CD4-positive, alpha-beta T cell (primary cell): ENCODE measurements at regions not wholly inside any gene's neighbourhood (a gene's known extent, or its start where the extent isn't known, plus 50 kb on each side); places are given as distances from the start of the nearest gene placed in this dataset.

Experiments used
- ATAC-seq: fragments of 200-7000 bp; cut with Tn5 transposase; one replicate; pipeline ENCODE4 v1.10.0; 2022; ENCODE audit warnings: mild to moderate bottlenecking; ENCODE audit not compliant: poor library complexity
- CTCF ChIA-PET: fragments of 350-600 bp; sonication (Branson Sonifier 250); formaldehyde crosslinking; loops from one replicate; lab custom pipeline; 2021; ENCODE audit warnings: antibody characterized with exemption, inconsistent platforms; lab: Charles Lee
- POLR2A ChIA-PET: fragments of 350-600 bp; sonication (Branson Sonifier 250); formaldehyde crosslinking; loops from one replicate; lab custom pipeline; 2021; ENCODE audit warnings: antibody characterized with exemption, inconsistent platforms; lab: Charles Lee
- DNase-seq, 14 experiments: peaks; one replicate each; pipeline ENCODE4 v3.0.0-alpha.2; 2013 to 2020; ENCODE audit warnings: mixed read lengths in 2 of 14
- H3K27ac ChIP-seq, 2 donors: one replicate each; pipeline versions ENCODE4 v1.5.1 to v1.7.0; 2013; ENCODE audit warnings: low read length in 2 of 2, low read depth in 1 of 2, mild to moderate bottlenecking in 1 of 2
- H3K27me3 ChIP-seq, 2 experiments: 1 replicate in 1 of 2; 2 replicates in 1 of 2; pipeline versions ENCODE4 v1.6.1 to v1.7.0; 2013; ENCODE audit warnings: low read length in 2 of 2, control low read depth in 1 of 2, mild to moderate bottlenecking in 1 of 2, moderate library complexity in 1 of 2; ENCODE audit not compliant: insufficient read depth in 2 of 2, control insufficient read depth in 1 of 2
- H3K36me3 ChIP-seq: one replicate; pipeline ENCODE4 v1.6.1; 2013; ENCODE audit warnings: low read length, control low read depth; ENCODE audit not compliant: insufficient read depth
- H3K4me1 ChIP-seq: one replicate; pipeline ENCODE4 v1.6.1; 2013; ENCODE audit warnings: low read length, control low read depth; ENCODE audit not compliant: insufficient read depth
- H3K4me3 ChIP-seq: one replicate; pipeline ENCODE4 v1.5.1; 2013; ENCODE audit warnings: mild to moderate bottlenecking, low read length, moderate library complexity
- H3K9me3 ChIP-seq, 2 experiments: 1 replicate in 1 of 2; 2 replicates in 1 of 2; pipeline versions ENCODE4 v1.6.1 to v1.7.0; 2013; ENCODE audit warnings: low read length in 2 of 2, mild to moderate bottlenecking in 2 of 2, control low read depth in 1 of 2, moderate library complexity in 1 of 2; ENCODE audit not compliant: control insufficient read depth in 1 of 2, insufficient read depth in 1 of 2
- H3K27ac Mint-ChIP-seq: one replicate; pipeline ENCODE4 v1.8.0; 2020; ENCODE audit warnings: mixed read lengths
- H3K27me3 Mint-ChIP-seq: one replicate; pipeline ENCODE4 v1.8.0; 2021; ENCODE audit warnings: mixed read lengths
- H3K36me3 Mint-ChIP-seq: one replicate; pipeline ENCODE4 v1.8.0; 2021; ENCODE audit warnings: low read depth, mixed read lengths
- H3K4me1 Mint-ChIP-seq: one replicate; pipeline ENCODE4 v1.8.0; 2021; ENCODE audit warnings: low read depth, mixed read lengths
- H3K4me3 Mint-ChIP-seq: one replicate; pipeline ENCODE4 v1.8.0; 2020; ENCODE audit warnings: mild to moderate bottlenecking, mixed read lengths
- H3K9me3 Mint-ChIP-seq: one replicate; pipeline ENCODE4 v1.8.0; 2020; ENCODE audit warnings: mixed read lengths
- CTCF ChIP-seq: fragments of 200-600 bp; IDR thresholded peaks from one replicate; pipeline ENCODE4 v1.8.0; 2022; ENCODE audit warnings: antibody characterized with exemption, mild to moderate bottlenecking
- intact Hi-C, 2 experiments: fragments of 100-400 bp; cut with DNase I in 1 of 2; cut with micrococcal nuclease in 1 of 2; formaldehyde crosslinking; loops; one replicate each; pipeline versions ENCODE4 v1.15.1 to v1.9.0; 2023 to 2025; cut with DNase I, micrococcal nuclease

GRCh38 chr7:3239291-3239691 lies 61.8 kb upstream of the SDK1 start:
- intact Hi-C loops: no loop called here
- H3K27ac Mint-ChIP-seq: no peak overlapping the region

GRCh38 chr7:3240826-3241430 lies 60.1 kb upstream of the SDK1 start:
- H3K27ac Mint-ChIP-seq: no peak overlapping the region
- no peak overlapping the region for H3K4me3 Mint-ChIP-seq
- DNase-seq (no peak), ATAC-seq (no peak)
- Histone ChIP-seq H3K9me3 (peaks cover under 1 to 8% of the 10 kb centered on the region in 2 experiments), H3K27ac (no peak overlapping the region), H3K27me3 (peaks cover 0 to 3% of the 10 kb centered on the region in 2 experiments), H3K4me3 (no peak overlapping the region), H3K4me1 (no peaks in the 10 kb centered on the region), H3K36me3 (no peaks in the 10 kb centered on the region)
- intact Hi-C loops: no loop called here
- H3K9me3 Mint-ChIP-seq: no peaks in the 10 kb centered on the region
- TF ChIP-seq CTCF: no peak
- peaks cover 4% of the 10 kb centered on the region for H3K27me3 Mint-ChIP-seq
- H3K36me3 Mint-ChIP-seq: no peaks in the 10 kb centered on the region
- H3K4me1 Mint-ChIP-seq: no peaks in the 10 kb centered on the region
- CTCF ChIA-PET: interaction anchor here (0.7 kb wide), 1 partner anchor 44 kb away, joined by 4 read pairs; no protein-coding TSS in a partner anchor
- POLR2A ChIA-PET: no interaction called here

More at GRCh38 chr7:3239291-3239691, 61.8 kb upstream of the SDK1 start:
- H3K4me3 ChIP-seq: no peak overlapping the region
- peaks cover 0 to 3% of the 10 kb centered on the region in 2 experiments for H3K27me3 ChIP-seq
- H3K36me3 ChIP-seq: no peaks in the 10 kb centered on the region
- peaks cover 7% of the 10 kb centered on the region for H3K9me3 Mint-ChIP-seq
- no peak for ATAC-seq
- H3K27me3 Mint-ChIP-seq: peaks cover 4% of the 10 kb centered on the region
- no peaks in the 10 kb centered on the region for H3K4me1 Mint-ChIP-seq
- no peak overlapping the region for H3K27ac ChIP-seq
- no peak overlapping the region for H3K4me3 Mint-ChIP-seq
- CTCF ChIA-PET: no interaction called here
- POLR2A ChIA-PET: no interaction called here
- H3K4me1 ChIP-seq: no peaks in the 10 kb centered on the region
- H3K36me3 Mint-ChIP-seq: no peaks in the 10 kb centered on the region
- peaks cover 0 to 11% of the 10 kb centered on the region in 2 experiments for H3K9me3 ChIP-seq
- no peak for DNase-seq
- no peak for TF ChIP-seq CTCF

GRCh38 chr7:3241686-3242258 lies 59.3 kb upstream of the SDK1 start:
- H3K27ac Mint-ChIP-seq: no peak overlapping the region
- H3K36me3 Mint-ChIP-seq: no peaks in the 10 kb centered on the region
- ChIA-PET POLR2A (no interaction called here), CTCF (no interaction called here)
- no peak for TF ChIP-seq CTCF
- ATAC-seq (no peak), DNase-seq (no peak)
- intact Hi-C loops: no loop called here
- Histone ChIP-seq H3K27ac (no peak overlapping the region), H3K9me3 (peaks cover 0 to 4% of the 10 kb centered on the region in 2 experiments), H3K27me3 (peaks cover 0 to under 1% of the 10 kb centered on the region in 2 experiments), H3K4me1 (no peaks in the 10 kb centered on the region), H3K4me3 (no peak overlapping the region), H3K36me3 (no peaks in the 10 kb centered on the region)
- H3K4me3 Mint-ChIP-seq: no peak overlapping the region
- H3K27me3 Mint-ChIP-seq: peaks cover 4% of the 10 kb centered on the region
- no peaks in the 10 kb centered on the region for H3K9me3 Mint-ChIP-seq
- H3K4me1 Mint-ChIP-seq: no peaks in the 10 kb centered on the region
